ENCODE measurements at regions not wholly inside any gene's neighbourhood (a gene's known extent, or its start where the extent isn't known, plus 50 kb on each side); places are given as distances from the start of the nearest gene placed in this dataset.

GRCh38 chr21:17900990-17901385 is 81.8 kb upstream of the C21orf91 start:
- Histone ChIP-seq H3K4me3 (replicated peaks in 1 of 3; ENCODE audit: insufficient read depth in 1 of 3, low read depth in 2 of 3, low read length in 3 of 3) (no peak overlapping the region), H3K4me2 (ENCODE audit: low read depth, low read length) (no peak overlapping the region), H2AFZ (ENCODE audit: low read length) (no peak overlapping the region), H3K9me3 (ENCODE audit: low read length) (no peaks in the 10 kb centered on the region), H3K27ac (ENCODE audit: extremely low read length, insufficient read depth, low read length) (no peak overlapping the region), H3K4me1 (ENCODE audit: insufficient read depth, low read length) (no peaks in the 10 kb centered on the region), H4K20me1 (ENCODE audit: insufficient read depth, low read length) (no peaks in the 10 kb centered on the region), H3K9ac (ENCODE audit: insufficient read depth, low read depth, low read length) (no peak overlapping the region), H3K27me3 (ENCODE audit: control insufficient read depth in 1 of 2, insufficient read depth in 2 of 2, low read length in 2 of 2) (no peaks in the 10 kb centered on the region), H3K36me3 (replicated peaks in 1 of 2; ENCODE audit: control insufficient read depth in 1 of 2, insufficient read depth in 2 of 2, low read length in 2 of 2) (no peaks in the 10 kb centered on the region), H3K79me2 (ENCODE audit: insufficient read depth, low read length) (no peaks in the 10 kb centered on the region)
- no peak for TF ChIP-seq RXRB (CRISPR knock-in tag; IDR thresholded peaks at IDR 0.05; ENCODE audit: borderline replicate concordance)
- no peak for TF ChIP-seq ZNF432 (CRISPR knock-in tag; IDR thresholded peaks at IDR 0.05; ENCODE audit: borderline replicate concordance)
- no peak for TF ChIP-seq KDM1A (CRISPR knock-in tag; IDR thresholded peaks at IDR 0.05)
- no peak for TF ChIP-seq MZF1 (CRISPR knock-in tag; IDR thresholded peaks at IDR 0.05; ENCODE audit: borderline replicate concordance)
- TF ChIP-seq HCFC1 (IDR thresholded peaks at IDR 0.05; ENCODE audit: low read depth, low read length), result no peak
- no peak for TF ChIP-seq ZNF747 (CRISPR knock-in tag; IDR thresholded peaks at IDR 0.05; ENCODE audit: borderline replicate concordance)
- FAIRE-seq (no peak), DNase-seq (ENCODE audit: low spot score) (no peak), ATAC-seq (no peak)
- 66% methylated on average over 5 of the region's 5 CpGs for WGBS (ENCODE audit: low lambda C conversion rate)
- ChIA-PET CTCF (ENCODE audit: low intra/inter-chr PET ratio, low total read pairs) (no interaction called here), POLR2A (no interaction called here)
- intact Hi-C loops (cut with micrococcal nuclease; ENCODE audit: unreplicated experiment), result no loop called here
- no TSS peak for BruUV-seq (replicated peaks)
- in situ Hi-C loops (cut with HindIII; ENCODE audit: extremely low pct_ligation_motif_present, low pct_unique_long_range_greater_than_20kb), result no loop called here

GRCh38 chr21:17900281-17900989 is 81.3 kb upstream of the C21orf91 start:
- no peak overlapping the region for H3K4me3 ChIP-seq (replicated peaks in 1 of 3; ENCODE audit: insufficient read depth in 1 of 3, low read depth in 2 of 3, low read length in 3 of 3)
- H4K20me1 ChIP-seq (ENCODE audit: insufficient read depth, low read length), result no peaks in the 10 kb centered on the region
- WGBS (ENCODE audit: low lambda C conversion rate), result 38% methylated on average over 7 of the region's 8 CpGs
- no peak overlapping the region for H3K4me2 ChIP-seq (ENCODE audit: low read depth, low read length)
- ChIA-PET CTCF (ENCODE audit: low intra/inter-chr PET ratio, low total read pairs) (no interaction called here), POLR2A (no interaction called here)
- in situ Hi-C loops (cut with HindIII; ENCODE audit: extremely low pct_ligation_motif_present, low pct_unique_long_range_greater_than_20kb), result no loop called here
- no peak overlapping the region for H2AFZ ChIP-seq (ENCODE audit: low read length)
- H3K4me1 ChIP-seq (ENCODE audit: insufficient read depth, low read length), result no peaks in the 10 kb centered on the region
- H3K79me2 ChIP-seq (ENCODE audit: insufficient read depth, low read length), result no peaks in the 10 kb centered on the region
- H3K36me3 ChIP-seq (replicated peaks in 1 of 2; ENCODE audit: control insufficient read depth in 1 of 2, insufficient read depth in 2 of 2, low read length in 2 of 2), result no peaks in the 10 kb centered on the region
- no peaks in the 10 kb centered on the region for H3K27me3 ChIP-seq (ENCODE audit: control insufficient read depth in 1 of 2, insufficient read depth in 2 of 2, low read length in 2 of 2)
- no peaks in the 10 kb centered on the region for H3K9me3 ChIP-seq (ENCODE audit: low read length)
- no peak overlapping the region for H3K27ac ChIP-seq (ENCODE audit: extremely low read length, insufficient read depth, low read length)
- intact Hi-C loops (cut with micrococcal nuclease; ENCODE audit: unreplicated experiment), result no loop called here
- no TSS peak for BruUV-seq (replicated peaks)
- DNase-seq (ENCODE audit: low spot score), result no peak
- no peak for ATAC-seq
- no peak overlapping the region for H3K9ac ChIP-seq (ENCODE audit: insufficient read depth, low read depth, low read length)
- no peak for FAIRE-seq
- TF ChIP-seq ZNF574 (CRISPR knock-in tag; IDR thresholded peaks at IDR 0.05), result peak; percentile 49; the same call in 1 of the 2 replicates
- TF ChIP-seq CREB3 (CRISPR knock-in tag; IDR thresholded peaks at IDR 0.05), result no peak
- no peak for TF ChIP-seq NFYC (CRISPR knock-in tag; IDR thresholded peaks at IDR 0.05)

All from HepG2 (cell line).